Smooth muscle cell (in vitro differentiated cells): ENCODE measurements at regions not wholly inside any gene's neighbourhood (a gene's known extent, or its start where the extent isn't known, plus 50 kb on each side); places are given as distances from the start of the nearest gene placed in this dataset.
"Not testable (repeated sequence)": the region's sequence is repeated elsewhere in the genome, so short reads cannot be mapped to it uniquely, and the experiment has no call there.

Experiments used
- DNase-seq: peaks from one replicate; lab custom pipeline; 2025; ENCODE audit not compliant: unreplicated experiment; lab: John Stamatoyannopoulos, UW
- H2AFZ ChIP-seq: fragments of 200-600 bp; sonication (generic); 2 replicates; pipeline ENCODE4 v1.6.0; 2016; ENCODE audit warnings: antibody characterized with exemption, low read depth, mild to moderate bottlenecking
- H3F3A ChIP-seq: fragments of 200-600 bp; sonication (generic); 2 replicates; pipeline ENCODE4 v1.6.0; 2017; ENCODE audit warnings: antibody characterized with exemption, low read depth
- H3K27ac ChIP-seq: fragments of 200-600 bp; sonication (generic); 2 replicates; pipeline ENCODE4 v1.5.1; 2016; ENCODE audit warnings: low read depth, mild to moderate bottlenecking
- H3K27me3 ChIP-seq: fragments of 200-600 bp; sonication (generic); 2 replicates; pipeline ENCODE4 v1.6.1; 2016; ENCODE audit warnings: low read depth, mild to moderate bottlenecking
- H3K36me3 ChIP-seq: fragments of 200-600 bp; sonication (generic); 2 replicates; pipeline ENCODE4 v1.5.1; 2016; ENCODE audit warnings: low read depth
- H3K4me1 ChIP-seq: fragments of 200-600 bp; sonication (generic); 2 replicates; pipeline ENCODE4 v1.5.1; 2016; ENCODE audit warnings: low read depth
- H3K4me2 ChIP-seq: fragments of 200-600 bp; sonication (generic); 2 replicates; pipeline ENCODE4 v1.6.0; 2016; ENCODE audit warnings: mild to moderate bottlenecking
- H3K4me3 ChIP-seq: fragments of 200-600 bp; sonication (generic); 2 replicates; pipeline ENCODE4 v1.5.1; 2016; ENCODE audit warnings: mild to moderate bottlenecking
- H3K79me2 ChIP-seq: fragments of 200-600 bp; sonication (generic); 2 replicates; pipeline ENCODE4 v1.6.0; 2016; ENCODE audit warnings: low read depth, mild to moderate bottlenecking
- H3K9ac ChIP-seq: fragments of 200-600 bp; sonication (generic); 2 replicates; pipeline ENCODE4 v1.6.0; 2016; ENCODE audit warnings: low read depth
- H3K9me3 ChIP-seq: fragments of 200-600 bp; sonication (generic); replicated peaks from 2 replicates; pipeline ENCODE4 v1.5.1; 2016; ENCODE audit warnings: low read depth
- H4K20me1 ChIP-seq: fragments of 200-600 bp; sonication (generic); 2 replicates; pipeline ENCODE4 v1.6.0; 2016; ENCODE audit warnings: low read depth
- CTCF ChIP-seq: fragments of 200-600 bp; sonication (generic); IDR thresholded peaks from 2 replicates; pipeline ENCODE4 v1.5.1; 2017; ENCODE audit warnings: borderline replicate concordance, mild to moderate bottlenecking, antibody characterized with exemption; ENCODE audit not compliant: insufficient read depth, poor library complexity, severe bottlenecking
- WGBS: methylation state at CpG from one replicate; pipeline ENCODE4 v1.1.7; 2016; ENCODE audit warnings: low lambda C conversion rate; 5-methylcytosine and 5-hydroxymethylcytosine counted together

- 63% methylated on average over 6 of the region's 6 CpGs for WGBS
- H3K9ac ChIP-seq: no peak overlapping the region
These were observed 204.7 kb downstream of the SPRY1 start for GRCh38 chr4:123600987-123601904.

GRCh38 chr4:123602007-123602406, 205.4 kb downstream of the SPRY1 start:
- Histone ChIP-seq H3K9me3 (no peaks in the 10 kb centered on the region), H4K20me1 (no peaks in the 10 kb centered on the region), H3F3A (peaks cover 8% of the 10 kb centered on the region), H3K9ac (no peak overlapping the region), H3K4me2 (no peak overlapping the region), H3K79me2 (no peaks in the 10 kb centered on the region), H3K27ac (no peak overlapping the region), H3K4me3 (no peak overlapping the region), H3K36me3 (no peaks in the 10 kb centered on the region), H3K4me1 (peaks cover 24% of the 10 kb centered on the region), H2AFZ (no peak overlapping the region), H3K27me3 (no peaks in the 10 kb centered on the region)
- 97% methylated on average over 4 of the region's 4 CpGs for WGBS
- no peak for TF ChIP-seq CTCF
- no peak for DNase-seq

More at GRCh38 chr4:123600987-123601904, 204.7 kb downstream of the SPRY1 start:
- DNase-seq: no peak
- Histone ChIP-seq H3K4me2 (peak overlapping the region; percentile 57), H3K36me3 (no peaks in the 10 kb centered on the region), H3K27ac (no peak overlapping the region), H3K4me1 (peaks cover 24% of the 10 kb centered on the region), H3F3A (peaks cover 8% of the 10 kb centered on the region), H3K27me3 (no peaks in the 10 kb centered on the region), H3K4me3 (no peak overlapping the region), H3K9me3 (no peaks in the 10 kb centered on the region), H3K79me2 (no peaks in the 10 kb centered on the region), H4K20me1 (no peaks in the 10 kb centered on the region), H2AFZ (peak overlapping the region; percentile 64)
- no peak for TF ChIP-seq CTCF

GRCh38 chr4:123603165-123603564, 206.6 kb downstream of the SPRY1 start:
- 86% methylated on average over 7 of the region's 7 CpGs for WGBS
- Histone ChIP-seq H3K36me3 (no peaks in the 10 kb centered on the region), H3K27me3 (no peaks in the 10 kb centered on the region), H3K4me2 (no peak overlapping the region), H3K9me3 (no peaks in the 10 kb centered on the region), H4K20me1 (no peaks in the 10 kb centered on the region), H3K27ac (no peak overlapping the region), H3K9ac (no peak overlapping the region), H3K4me3 (no peak overlapping the region), H3K4me1 (peaks cover 24% of the 10 kb centered on the region), H2AFZ (no peak overlapping the region), H3F3A (peaks cover 8% of the 10 kb centered on the region), H3K79me2 (no peaks in the 10 kb centered on the region)
- TF ChIP-seq CTCF: no peak
- DNase-seq: no peak

GRCh38 chr4:123605797-123606196, 209.2 kb downstream of the SPRY1 start:
- not testable (repeated sequence) for H3F3A ChIP-seq, H3K4me2 ChIP-seq, H2AFZ ChIP-seq, H3K9ac ChIP-seq, DNase-seq, H3K36me3 ChIP-seq, H3K79me2 ChIP-seq, H4K20me1 ChIP-seq, H3K4me1 ChIP-seq, H3K4me3 ChIP-seq, H3K27me3 ChIP-seq, H3K27ac ChIP-seq, H3K9me3 ChIP-seq
- 91% methylated on average over 4 of the region's 4 CpGs for WGBS
